ENCODE measurements at regions not wholly inside any gene's neighbourhood (a gene's known extent, or its start where the extent isn't known, plus 50 kb on each side); places are given as distances from the start of the nearest gene placed in this dataset.
"Not testable (repeated sequence)": the region's sequence is repeated elsewhere in the genome, so short reads cannot be mapped to it uniquely, and the experiment has no call there.

GRCh38 chr6:5898102-5898501 lies 108.6 kb downstream of the NRN1 start:
- TF ChIP-seq CTCF (IDR thresholded peaks at IDR 0.05) (no peak), ZFX (IDR thresholded peaks at IDR 0.05; ENCODE audit: borderline replicate concordance) (no peak)
- no peak overlapping the region for H3K27ac ChIP-seq

- no peak overlapping the region for H3K27ac ChIP-seq
- TF ChIP-seq CTCF (IDR thresholded peaks at IDR 0.05) = no peak
- no peak for TF ChIP-seq ZFX (IDR thresholded peaks at IDR 0.05; ENCODE audit: borderline replicate concordance)
Observed at GRCh38 chr6:5896476-5897200, 110.1 kb downstream of the NRN1 start.

- TF ChIP-seq CTCF (IDR thresholded peaks at IDR 0.05) (no peak), ZFX (IDR thresholded peaks at IDR 0.05; ENCODE audit: borderline replicate concordance) (no peak)
- no peak overlapping the region for H3K27ac ChIP-seq
Observed at GRCh38 chr6:5894357-5894756, 112.4 kb downstream of the NRN1 start.

- no peak overlapping the region for H3K27ac ChIP-seq
- no peak for TF ChIP-seq CTCF (IDR thresholded peaks at IDR 0.05)
- TF ChIP-seq ZFX (IDR thresholded peaks at IDR 0.05; ENCODE audit: borderline replicate concordance) = no peak
Observed at GRCh38 chr6:5893295-5893694, 113.4 kb downstream of the NRN1 start.

- peak overlapping the region; percentile 88 for H3K27ac ChIP-seq
- no peak for TF ChIP-seq ZFX (IDR thresholded peaks at IDR 0.05; ENCODE audit: borderline replicate concordance)
- no peak for TF ChIP-seq CTCF (IDR thresholded peaks at IDR 0.05)
Observed at GRCh38 chr6:5892669-5893068, 114.1 kb downstream of the NRN1 start.

GRCh38 chr6:5878792-5879191 lies 127.9 kb downstream of the NRN1 start:
- no peak for TF ChIP-seq ZFX (IDR thresholded peaks at IDR 0.05; ENCODE audit: borderline replicate concordance)
- TF ChIP-seq CTCF (IDR thresholded peaks at IDR 0.05) = no peak
- H3K27ac ChIP-seq = no peak overlapping the region

GRCh38 chr6:5876076-5876475 lies 130.6 kb downstream of the NRN1 start:
- H3K27ac ChIP-seq = no peak overlapping the region
- TF ChIP-seq CTCF (IDR thresholded peaks at IDR 0.05) (no peak), ZFX (IDR thresholded peaks at IDR 0.05; ENCODE audit: borderline replicate concordance) (no peak)

GRCh38 chr6:5873976-5874375 lies 132.7 kb downstream of the NRN1 start:
- not testable (repeated sequence) for H3K27ac ChIP-seq

Measured in 22Rv1 (cell line).